MM.1S (cell line): ENCODE measurements at regions not wholly inside any gene's neighbourhood (a gene's known extent, or its start where the extent isn't known, plus 50 kb on each side); places are given as distances from the start of the nearest gene placed in this dataset.

Experiments used
- DNase-seq: peaks from one replicate; pipeline ENCODE4 v3.0.0-alpha.2; 2015
- H2AFZ ChIP-seq: fragments of 300-600 bp; sonication (generic); 2 replicates; pipeline ENCODE4 v1.6.0; 2016; ENCODE audit warnings: antibody characterized with exemption, low read length
- H3F3A ChIP-seq: fragments of 300-600 bp; sonication (generic); 2 replicates; pipeline ENCODE4 v1.6.1; 2016; ENCODE audit warnings: mild to moderate bottlenecking, antibody characterized with exemption, low read length, moderate library complexity, mixed read lengths; ENCODE audit not compliant: insufficient read depth
- H3K27ac ChIP-seq: fragments of 300-600 bp; sonication (generic); 2 replicates; pipeline ENCODE4 v1.5.1; 2016; ENCODE audit warnings: mild to moderate bottlenecking, low read length
- H3K27me3 ChIP-seq: fragments of 300-600 bp; sonication (generic); replicated peaks from 2 replicates; pipeline ENCODE4 v1.6.0; 2016; ENCODE audit warnings: low read length; ENCODE audit not compliant: insufficient read depth
- H3K36me3 ChIP-seq: fragments of 300-600 bp; sonication (generic); replicated peaks from 2 replicates; pipeline ENCODE4 v1.6.1; 2016; ENCODE audit warnings: mild to moderate bottlenecking, low read length, mixed read lengths; ENCODE audit not compliant: insufficient read depth
- H3K4me1 ChIP-seq: fragments of 300-600 bp; sonication (generic); 2 replicates; pipeline ENCODE4 v1.6.1; 2016; ENCODE audit warnings: low read length, mixed read lengths
- H3K4me2 ChIP-seq: fragments of 300-600 bp; sonication (generic); 2 replicates; pipeline ENCODE4 v1.6.0; 2016; ENCODE audit warnings: low read depth, low read length
- H3K4me3 ChIP-seq: fragments of 300-600 bp; sonication (generic); 2 replicates; pipeline ENCODE4 v1.5.1; 2016; ENCODE audit warnings: low read length, mixed read lengths
- H3K79me2 ChIP-seq: fragments of 300-600 bp; sonication (generic); 2 replicates; pipeline ENCODE4 v1.6.1; 2016; ENCODE audit warnings: mixed run types, low read length, mixed read lengths
- H3K9ac ChIP-seq: fragments of 300-600 bp; sonication (generic); 2 replicates; pipeline ENCODE4 v1.6.1; 2016; ENCODE audit warnings: low read length, mixed read lengths
- H3K9me2 ChIP-seq: fragments of 300-600 bp; sonication (generic); replicated peaks from 2 replicates; pipeline ENCODE4 v1.6.1; 2016; ENCODE audit warnings: mild to moderate bottlenecking, low read length, mixed read lengths; ENCODE audit not compliant: insufficient read depth
- H3K9me3 ChIP-seq: fragments of 300-600 bp; sonication (generic); replicated peaks from 2 replicates; pipeline ENCODE4 v1.6.1; 2016; ENCODE audit warnings: mild to moderate bottlenecking, low read length, mixed read lengths; ENCODE audit not compliant: insufficient read depth
- H4K20me1 ChIP-seq: fragments of 300-600 bp; sonication (generic); 2 replicates; pipeline ENCODE4 v1.6.1; 2016; ENCODE audit warnings: mild to moderate bottlenecking, low read length, moderate library complexity, mixed read lengths; ENCODE audit not compliant: insufficient read depth
- CTCF ChIP-seq: fragments of 300-600 bp; sonication (generic); IDR thresholded peaks from 2 replicates; pipeline ENCODE4 v1.5.1; 2016; ENCODE audit warnings: antibody characterized with exemption, low read length, mixed read lengths
- EZH2 ChIP-seq: fragments of 300-600 bp; sonication (generic); optimal IDR thresholded peaks from 2 replicates; pipeline ENCODE3; 2017; ENCODE audit warnings: low read depth, mild to moderate bottlenecking, antibody characterized with exemption, low read length, mixed read lengths
- EZH2phosphoT487 ChIP-seq: fragments of 300-600 bp; sonication (generic); IDR thresholded peaks from 2 replicates; pipeline ENCODE4 v1.6.1; 2018; ENCODE audit warnings: antibody characterized with exemption, low read length

DNA sequence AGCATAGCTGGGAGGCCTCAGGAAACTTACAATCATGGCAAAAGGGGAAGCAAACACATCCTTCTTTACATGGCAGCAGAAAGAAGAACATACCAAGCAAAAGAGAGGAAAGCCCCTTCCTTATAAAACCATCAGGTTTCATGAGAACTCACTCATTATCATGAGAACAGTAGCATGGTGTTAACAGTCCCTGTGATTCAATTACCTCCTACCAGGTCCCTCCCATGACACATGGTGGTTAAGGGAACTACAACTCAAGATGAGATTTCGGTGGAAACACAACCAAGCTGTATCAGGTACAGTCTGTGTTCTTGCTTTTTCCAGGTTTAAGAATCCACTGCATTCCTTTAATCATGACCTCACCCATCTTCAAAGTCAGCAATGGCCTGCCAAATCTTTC is 514.2 kb downstream of the KCTD16 start:
- H3K27ac ChIP-seq, result no peak overlapping the region
- DNase-seq, result no peak

DNA sequence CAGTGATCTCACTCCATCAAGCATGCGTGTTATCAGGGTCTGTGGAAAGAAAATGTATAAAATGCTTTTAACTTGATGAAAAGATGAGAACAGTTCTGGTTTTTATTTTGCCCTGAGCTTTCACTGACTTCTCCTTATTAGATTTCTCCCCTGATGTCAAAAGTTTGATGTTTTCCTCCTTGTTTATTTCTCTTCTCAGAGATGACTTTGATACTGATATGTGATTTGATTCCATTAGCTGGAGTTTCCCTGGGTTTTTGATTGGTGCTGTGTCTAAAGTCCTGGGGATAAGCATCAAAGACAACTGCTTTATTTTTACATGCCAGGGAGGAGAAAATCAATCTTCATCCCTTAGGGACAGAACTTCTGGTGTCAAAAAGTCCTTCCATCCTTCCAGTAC is 510.0 kb downstream of the KCTD16 start:
- H3K79me2 ChIP-seq, result no peaks in the 10 kb centered on the region
- no peak overlapping the region for H3K4me3 ChIP-seq
- no peaks in the 10 kb centered on the region for H3K9me3 ChIP-seq
- no peaks in the 10 kb centered on the region for H3F3A ChIP-seq
- TF ChIP-seq EZH2phosphoT487 (no peak), EZH2 (no peak), CTCF (no peak)
- no peaks in the 10 kb centered on the region for H3K9me2 ChIP-seq
- no peak overlapping the region for H3K9ac ChIP-seq
- H3K36me3 ChIP-seq, result no peaks in the 10 kb centered on the region
- no peaks in the 10 kb centered on the region for H3K27me3 ChIP-seq
- no peak overlapping the region for H3K27ac ChIP-seq
- H3K4me1 ChIP-seq, result no peaks in the 10 kb centered on the region
- no peak overlapping the region for H2AFZ ChIP-seq
- no peak overlapping the region for H3K4me2 ChIP-seq
- no peaks in the 10 kb centered on the region for H4K20me1 ChIP-seq
- no peak for DNase-seq

More for the DNA sequence above, 514.2 kb downstream of the KCTD16 start:
- TF ChIP-seq EZH2 (no peak), EZH2phosphoT487 (no peak), CTCF (no peak)
- Histone ChIP-seq H3K27me3 (no peaks in the 10 kb centered on the region), H3K79me2 (no peaks in the 10 kb centered on the region), H3K9ac (no peak overlapping the region), H3F3A (no peaks in the 10 kb centered on the region), H3K4me3 (no peak overlapping the region), H3K9me2 (no peaks in the 10 kb centered on the region), H3K9me3 (no peaks in the 10 kb centered on the region), H2AFZ (no peak overlapping the region), H4K20me1 (no peaks in the 10 kb centered on the region), H3K4me2 (no peak overlapping the region), H3K36me3 (no peaks in the 10 kb centered on the region), H3K4me1 (no peaks in the 10 kb centered on the region)

- no peak for DNase-seq
- no peaks in the 10 kb centered on the region for H3K36me3 ChIP-seq
- TF ChIP-seq EZH2phosphoT487, result no peak
- no peaks in the 10 kb centered on the region for H3K9me2 ChIP-seq
- no peaks in the 10 kb centered on the region for H3F3A ChIP-seq
- no peaks in the 10 kb centered on the region for H3K27me3 ChIP-seq
- H2AFZ ChIP-seq, result no peak overlapping the region
- no peaks in the 10 kb centered on the region for H3K9me3 ChIP-seq
- H3K4me3 ChIP-seq, result no peak overlapping the region
- no peak overlapping the region for H3K27ac ChIP-seq
- no peaks in the 10 kb centered on the region for H3K79me2 ChIP-seq
- no peaks in the 10 kb centered on the region for H3K4me1 ChIP-seq
- no peaks in the 10 kb centered on the region for H4K20me1 ChIP-seq
- no peak overlapping the region for H3K4me2 ChIP-seq
- H3K9ac ChIP-seq, result no peak overlapping the region
Measured at GRCh38 chr5:144671066-144671465, 500.4 kb downstream of the KCTD16 start.

DNA sequence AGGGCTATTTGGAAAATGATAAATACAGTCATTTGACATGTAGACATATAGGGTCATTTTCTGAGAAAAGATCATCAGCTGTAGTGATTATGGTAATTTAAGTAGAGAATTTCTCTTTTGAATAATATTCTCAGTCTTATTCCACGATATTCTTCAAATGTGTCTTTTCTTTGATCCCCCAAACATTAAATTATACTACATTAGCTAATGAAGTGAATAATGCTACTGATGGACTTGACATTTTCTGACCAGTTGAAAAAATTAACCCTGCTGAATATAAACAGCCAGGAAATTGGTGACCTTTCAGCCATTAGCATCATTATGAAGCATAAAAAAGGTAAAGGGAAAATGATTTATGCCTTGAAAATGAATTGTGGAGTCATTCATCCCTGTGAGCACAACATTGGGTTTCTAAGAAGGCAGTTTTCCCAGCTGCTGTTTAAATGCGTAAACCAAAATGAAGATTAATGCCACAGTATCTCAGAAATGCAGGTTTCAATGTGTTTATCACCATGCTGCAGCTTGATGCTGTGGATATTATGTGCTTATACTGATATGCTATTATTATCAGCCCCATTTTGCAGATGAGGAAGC is 489.1 kb downstream of the KCTD16 start:
- TF ChIP-seq EZH2 (no peak), CTCF (no peak), EZH2phosphoT487 (no peak)
- Histone ChIP-seq H3K9me2 (no peaks in the 10 kb centered on the region), H3K36me3 (no peaks in the 10 kb centered on the region), H3K27ac (no peak overlapping the region), H3F3A (no peaks in the 10 kb centered on the region), H3K4me2 (no peak overlapping the region), H3K9me3 (no peaks in the 10 kb centered on the region), H3K27me3 (no peaks in the 10 kb centered on the region), H3K4me1 (no peaks in the 10 kb centered on the region), H2AFZ (no peak overlapping the region), H3K4me3 (no peak overlapping the region), H3K9ac (no peak overlapping the region), H3K79me2 (no peaks in the 10 kb centered on the region), H4K20me1 (no peaks in the 10 kb centered on the region)
- no peak for DNase-seq
